SK-N-SH treated with all-trans-retinoic acid at 6 μM for 48 hours (cell line): ENCODE measurements at regions not wholly inside any gene's neighbourhood (a gene's known extent, or its start where the extent isn't known, plus 50 kb on each side); places are given as distances from the start of the nearest gene placed in this dataset.

Experiments
- ATAC-seq: fragments of 200-7000 bp; cut with Tn5 transposase; 3 replicates; pipeline ENCODE4 v1.9.1; 2020; ENCODE audit warnings: mild to moderate bottlenecking, moderate library complexity
- ARNTL ChIP-seq: fragments of 450-650 bp; formaldehyde crosslinking; IDR thresholded peaks from 2 replicates; pipeline ENCODE4 v1.5.0; 2020; ENCODE audit warnings: low read depth, mild to moderate bottlenecking, moderate library complexity, borderline replicate concordance
- BACH2 ChIP-seq: fragments of 250-450 bp; sonication (Bioruptor Pico); IDR thresholded peaks from 2 replicates; pipeline ENCODE4 v1.9.0; 2021; ENCODE audit warnings: mild to moderate bottlenecking, borderline replicate concordance
- CREB5 ChIP-seq: fragments of 250-450 bp; sonication (Bioruptor Pico); IDR thresholded peaks from 2 replicates; pipeline ENCODE4 v1.5.1; 2020; ENCODE audit warnings: low read depth, mild to moderate bottlenecking, moderate library complexity
- CSDC2 ChIP-seq: fragments of 250-450 bp; sonication (Bioruptor Pico); IDR thresholded peaks from 2 replicates; pipeline ENCODE4 v1.5.0; 2020; ENCODE audit warnings: mild to moderate bottlenecking, moderate library complexity
- ESRRG ChIP-seq: fragments of 250-450 bp; sonication (Bioruptor Pico); IDR thresholded peaks from 2 replicates; pipeline ENCODE4 v1.6.1; 2021; ENCODE audit warnings: mild to moderate bottlenecking
- GLIS3 ChIP-seq: fragments of 250-450 bp; sonication (Bioruptor Pico); IDR thresholded peaks from 2 replicates; pipeline ENCODE4 v1.5.0; 2020; ENCODE audit warnings: mild to moderate bottlenecking, moderate library complexity
- ISL1 ChIP-seq: fragments of 250-450 bp; sonication (Bioruptor Pico); IDR thresholded peaks from 2 replicates; pipeline ENCODE4 v2.1.2; 2022; ENCODE audit warnings: mild to moderate bottlenecking, moderate library complexity
- OSR1 ChIP-seq: fragments of 250-450 bp; sonication (Bioruptor Pico); IDR thresholded peaks from 2 replicates; pipeline ENCODE4 v1.8.0; 2022; ENCODE audit warnings: moderate library complexity, mild to moderate bottlenecking, inconsistent platforms
- POU6F1 ChIP-seq: fragments of 250-450 bp; sonication (Bioruptor Pico); IDR thresholded peaks from 2 replicates; pipeline ENCODE4 v1.8.0; 2021; ENCODE audit warnings: low read depth, mild to moderate bottlenecking, moderate library complexity, borderline replicate concordance
- PPARA ChIP-seq: fragments of 250-450 bp; sonication (Bioruptor Pico); IDR thresholded peaks from 2 replicates; pipeline ENCODE4 v1.5.0; 2020; ENCODE audit warnings: mild to moderate bottlenecking, borderline replicate concordance
- RARB ChIP-seq: fragments of 250-450 bp; sonication (Bioruptor Pico); IDR thresholded peaks from 2 replicates; pipeline ENCODE4 v1.8.0; 2021; ENCODE audit warnings: mild to moderate bottlenecking, moderate library complexity
- SNAI2 ChIP-seq: fragments of 250-450 bp; sonication (Bioruptor Pico); IDR thresholded peaks from 2 replicates; pipeline ENCODE4 v1.5.0; 2020; ENCODE audit warnings: mild to moderate bottlenecking, moderate library complexity
- TCF4 ChIP-seq: fragments of 250-450 bp; sonication (Bioruptor Pico); IDR thresholded peaks from 2 replicates; pipeline ENCODE4 v1.8.0; 2021; ENCODE audit warnings: mild to moderate bottlenecking, moderate library complexity, borderline replicate concordance
- TOX ChIP-seq: fragments of 250-450 bp; sonication (Bioruptor Pico); IDR thresholded peaks from 2 replicates; pipeline ENCODE4 v1.8.0; 2021; ENCODE audit warnings: mild to moderate bottlenecking, moderate library complexity, borderline replicate concordance
- ZC3H10 ChIP-seq: fragments of 250-450 bp; sonication (Bioruptor Pico); IDR thresholded peaks from 2 replicates; pipeline ENCODE4 v1.5.1; 2021; ENCODE audit warnings: mild to moderate bottlenecking, moderate library complexity
- ZFP3 ChIP-seq: fragments of 250-450 bp; sonication (Bioruptor Pico); IDR thresholded peaks from 2 replicates; pipeline ENCODE4 v1.5.0; 2020; ENCODE audit warnings: mild to moderate bottlenecking, moderate library complexity
- ZFP30 ChIP-seq: fragments of 450-650 bp; formaldehyde crosslinking; IDR thresholded peaks from 2 replicates; pipeline ENCODE4 v1.5.0; 2022; ENCODE audit warnings: mild to moderate bottlenecking, moderate library complexity
- ZNF565 ChIP-seq: fragments of 450-650 bp; formaldehyde crosslinking; conservative IDR thresholded peaks from 2 replicates; pipeline ENCODE4 v1.5.0; 2020; ENCODE audit warnings: low read depth, mild to moderate bottlenecking, moderate library complexity
- ZNF70 ChIP-seq: fragments of 450-650 bp; formaldehyde crosslinking; IDR thresholded peaks from 2 replicates; pipeline ENCODE4 v1.5.0; 2020; ENCODE audit warnings: mild to moderate bottlenecking, moderate library complexity
- ZNF8 ChIP-seq: fragments of 450-650 bp; formaldehyde crosslinking; IDR thresholded peaks from 2 replicates; pipeline ENCODE4 v1.5.0; 2020; ENCODE audit warnings: mild to moderate bottlenecking, moderate library complexity
- TF ChIP-seq, protein P1 (sequence below): fragments of 250-450 bp; sonication (Bioruptor Pico); IDR thresholded peaks from 2 replicates; pipeline ENCODE4 v1.5.1; 2021; ENCODE audit warnings: mild to moderate bottlenecking, moderate library complexity
- TF ChIP-seq, protein P2 (sequence below): fragments of 250-450 bp; sonication (Bioruptor Pico); IDR thresholded peaks from 2 replicates; pipeline ENCODE4 v1.5.0; 2020; ENCODE audit warnings: mild to moderate bottlenecking, moderate library complexity
- TF ChIP-seq, protein P3 (sequence below): fragments of 250-450 bp; sonication (Bioruptor Pico); IDR thresholded peaks from 2 replicates; pipeline ENCODE4 v1.8.0; 2020; ENCODE audit warnings: mild to moderate bottlenecking, moderate library complexity, borderline replicate concordance

GRCh38 chr22:34797826-34798225 lies 268.1 kb upstream of the ISX start:
- no peak for ATAC-seq
- TF ChIP-seq, protein P1, sequence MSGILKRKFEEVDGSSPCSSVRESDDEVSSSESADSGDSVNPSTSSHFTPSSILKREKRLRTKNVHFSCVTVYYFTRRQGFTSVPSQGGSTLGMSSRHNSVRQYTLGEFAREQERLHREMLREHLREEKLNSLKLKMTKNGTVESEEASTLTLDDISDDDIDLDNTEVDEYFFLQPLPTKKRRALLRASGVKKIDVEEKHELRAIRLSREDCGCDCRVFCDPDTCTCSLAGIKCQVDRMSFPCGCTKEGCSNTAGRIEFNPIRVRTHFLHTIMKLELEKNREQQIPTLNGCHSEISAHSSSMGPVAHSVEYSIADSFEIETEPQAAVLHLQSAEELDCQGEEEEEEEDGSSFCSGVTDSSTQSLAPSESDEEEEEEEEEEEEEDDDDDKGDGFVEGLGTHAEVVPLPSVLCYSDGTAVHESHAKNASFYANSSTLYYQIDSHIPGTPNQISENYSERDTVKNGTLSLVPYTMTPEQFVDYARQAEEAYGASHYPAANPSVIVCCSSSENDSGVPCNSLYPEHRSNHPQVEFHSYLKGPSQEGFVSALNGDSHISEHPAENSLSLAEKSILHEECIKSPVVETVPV (CRISPR knock-in tag), result no peak
- TF ChIP-seq RARB (no peak), PPARA (no peak), POU6F1 (CRISPR knock-in tag) (no peak), TCF4 (CRISPR knock-in tag) (no peak), GLIS3 (no peak), ZNF70 (CRISPR knock-in tag) (no peak), CREB5 (CRISPR knock-in tag) (no peak), OSR1 (CRISPR knock-in tag) (no peak), SNAI2 (no peak), ZNF565 (no peak), ISL1 (CRISPR knock-in tag) (no peak), ZNF8 (CRISPR knock-in tag) (no peak), TOX (CRISPR knock-in tag) (no peak), CSDC2 (CRISPR knock-in tag) (no peak), ZFP3 (no peak), ESRRG (no peak), BACH2 (no peak)
- TF ChIP-seq, protein P2, sequence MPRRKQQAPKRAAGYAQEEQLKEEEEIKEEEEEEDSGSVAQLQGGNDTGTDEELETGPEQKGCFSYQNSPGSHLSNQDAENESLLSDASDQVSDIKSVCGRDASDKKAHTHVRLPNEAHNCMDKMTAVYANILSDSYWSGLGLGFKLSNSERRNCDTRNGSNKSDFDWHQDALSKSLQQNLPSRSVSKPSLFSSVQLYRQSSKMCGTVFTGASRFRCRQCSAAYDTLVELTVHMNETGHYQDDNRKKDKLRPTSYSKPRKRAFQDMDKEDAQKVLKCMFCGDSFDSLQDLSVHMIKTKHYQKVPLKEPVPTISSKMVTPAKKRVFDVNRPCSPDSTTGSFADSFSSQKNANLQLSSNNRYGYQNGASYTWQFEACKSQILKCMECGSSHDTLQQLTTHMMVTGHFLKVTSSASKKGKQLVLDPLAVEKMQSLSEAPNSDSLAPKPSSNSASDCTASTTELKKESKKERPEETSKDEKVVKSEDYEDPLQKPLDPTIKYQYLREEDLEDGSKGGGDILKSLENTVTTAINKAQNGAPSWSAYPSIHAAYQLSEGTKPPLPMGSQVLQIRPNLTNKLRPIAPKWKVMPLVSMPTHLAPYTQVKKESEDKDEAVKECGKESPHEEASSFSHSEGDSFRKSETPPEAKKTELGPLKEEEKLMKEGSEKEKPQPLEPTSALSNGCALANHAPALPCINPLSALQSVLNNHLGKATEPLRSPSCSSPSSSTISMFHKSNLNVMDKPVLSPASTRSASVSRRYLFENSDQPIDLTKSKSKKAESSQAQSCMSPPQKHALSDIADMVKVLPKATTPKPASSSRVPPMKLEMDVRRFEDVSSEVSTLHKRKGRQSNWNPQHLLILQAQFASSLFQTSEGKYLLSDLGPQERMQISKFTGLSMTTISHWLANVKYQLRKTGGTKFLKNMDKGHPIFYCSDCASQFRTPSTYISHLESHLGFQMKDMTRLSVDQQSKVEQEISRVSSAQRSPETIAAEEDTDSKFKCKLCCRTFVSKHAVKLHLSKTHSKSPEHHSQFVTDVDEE, result no peak
- TF ChIP-seq, protein P3, sequence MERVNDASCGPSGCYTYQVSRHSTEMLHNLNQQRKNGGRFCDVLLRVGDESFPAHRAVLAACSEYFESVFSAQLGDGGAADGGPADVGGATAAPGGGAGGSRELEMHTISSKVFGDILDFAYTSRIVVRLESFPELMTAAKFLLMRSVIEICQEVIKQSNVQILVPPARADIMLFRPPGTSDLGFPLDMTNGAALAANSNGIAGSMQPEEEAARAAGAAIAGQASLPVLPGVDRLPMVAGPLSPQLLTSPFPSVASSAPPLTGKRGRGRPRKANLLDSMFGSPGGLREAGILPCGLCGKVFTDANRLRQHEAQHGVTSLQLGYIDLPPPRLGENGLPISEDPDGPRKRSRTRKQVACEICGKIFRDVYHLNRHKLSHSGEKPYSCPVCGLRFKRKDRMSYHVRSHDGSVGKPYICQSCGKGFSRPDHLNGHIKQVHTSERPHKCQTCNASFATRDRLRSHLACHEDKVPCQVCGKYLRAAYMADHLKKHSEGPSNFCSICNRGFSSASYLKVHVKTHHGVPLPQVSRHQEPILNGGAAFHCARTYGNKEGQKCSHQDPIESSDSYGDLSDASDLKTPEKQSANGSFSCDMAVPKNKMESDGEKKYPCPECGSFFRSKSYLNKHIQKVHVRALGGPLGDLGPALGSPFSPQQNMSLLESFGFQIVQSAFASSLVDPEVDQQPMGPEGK (CRISPR knock-in tag), result no peak

- ATAC-seq, result no peak
- no peak for TF ChIP-seq GLIS3
- TF ChIP-seq ZNF565, result no peak
- TF ChIP-seq, protein P3 (CRISPR knock-in tag), result no peak
- TF ChIP-seq ZNF70 (CRISPR knock-in tag), result no peak
- TF ChIP-seq, protein P1 (CRISPR knock-in tag), result no peak
- no peak for TF ChIP-seq ZC3H10
- TF ChIP-seq ZNF8 (CRISPR knock-in tag), result no peak
- TF ChIP-seq CSDC2 (CRISPR knock-in tag), result no peak
- TF ChIP-seq ZFP30 (CRISPR knock-in tag), result no peak
- TF ChIP-seq ISL1 (CRISPR knock-in tag), result no peak
- TF ChIP-seq, protein P2, result no peak
- no peak for TF ChIP-seq ARNTL
- no peak for TF ChIP-seq RARB
- TF ChIP-seq POU6F1 (CRISPR knock-in tag), result no peak
Measured at GRCh38 chr22:34798605-34799004, 267.4 kb upstream of the ISX start.
